HG03442 (cell line): ENCODE measurements at regions not wholly inside any gene's neighbourhood (a gene's known extent, or its start where the extent isn't known, plus 50 kb on each side); places are given as distances from the start of the nearest gene placed in this dataset.
"Not testable (repeated sequence)": the region's sequence is repeated elsewhere in the genome, so short reads cannot be mapped to it uniquely, and the experiment has no call there.

Source experiments
- ATAC-seq: cut with Tn5 transposase; IDR thresholded peaks from one replicate; pipeline ENCODE4 v1.9.1; 2021; ENCODE audit warnings: mild to moderate bottlenecking, moderate library complexity; ENCODE audit not compliant: unreplicated experiment

DNA sequence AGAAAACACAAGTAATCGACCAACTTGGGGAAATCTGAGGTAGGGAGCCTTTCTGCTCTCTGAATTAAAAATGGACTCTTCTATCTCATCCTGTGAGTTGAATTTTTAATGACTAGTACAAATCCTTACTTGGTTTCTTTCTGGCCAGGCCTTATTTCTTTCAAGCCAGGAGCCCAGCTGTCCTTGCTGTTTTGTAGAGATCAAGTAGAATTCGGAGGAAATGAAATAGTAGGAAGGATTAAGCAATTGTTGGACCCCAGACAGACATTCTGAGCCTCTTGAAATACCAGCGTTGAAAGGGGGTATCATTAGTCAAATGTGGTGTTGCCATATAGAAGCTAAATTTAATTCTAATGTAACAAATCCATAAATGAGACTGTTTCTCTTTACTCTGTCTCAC, 53.7 kb upstream of the SMIM15 start:
- no peak for ATAC-seq

DNA sequence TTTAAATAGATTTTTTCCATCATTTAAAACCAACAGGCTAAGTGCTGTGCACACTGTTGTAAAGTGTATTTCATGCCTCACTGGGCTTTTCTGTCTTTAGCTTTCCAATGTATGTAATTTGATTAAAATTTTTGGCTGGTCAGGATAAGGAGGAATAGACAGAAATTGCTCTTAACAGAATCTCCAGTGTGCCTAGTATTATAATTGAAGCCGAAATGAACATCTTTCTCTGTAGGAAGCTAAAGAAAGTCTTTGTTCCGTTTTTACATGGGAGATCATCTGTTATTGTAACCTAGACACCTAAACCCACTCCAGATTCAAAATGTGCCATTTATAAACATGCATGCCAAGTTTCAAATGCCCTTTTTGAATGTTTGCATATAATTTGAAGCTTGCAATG, 54.5 kb upstream of the SMIM15 start:
- no peak for ATAC-seq

DNA sequence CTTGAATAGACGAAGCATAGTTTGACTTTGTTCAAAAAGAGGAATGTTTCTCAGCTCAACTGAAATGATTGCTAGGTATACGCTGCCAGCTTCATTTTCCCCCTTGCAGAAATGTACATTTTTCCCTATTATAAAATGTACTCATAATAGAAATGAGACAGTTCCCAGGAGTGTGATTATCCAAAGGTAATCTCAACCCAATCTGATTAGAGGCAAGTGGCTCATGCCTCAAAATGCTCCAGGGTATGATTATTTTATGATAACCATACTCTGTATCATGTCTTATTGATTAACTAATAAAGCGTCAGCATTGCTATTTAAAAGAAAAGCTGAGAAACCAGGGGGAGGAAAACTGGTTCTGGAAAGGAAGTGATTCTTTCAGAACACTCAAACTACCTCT, 54.9 kb upstream of the SMIM15 start:
- ATAC-seq: no peak

DNA sequence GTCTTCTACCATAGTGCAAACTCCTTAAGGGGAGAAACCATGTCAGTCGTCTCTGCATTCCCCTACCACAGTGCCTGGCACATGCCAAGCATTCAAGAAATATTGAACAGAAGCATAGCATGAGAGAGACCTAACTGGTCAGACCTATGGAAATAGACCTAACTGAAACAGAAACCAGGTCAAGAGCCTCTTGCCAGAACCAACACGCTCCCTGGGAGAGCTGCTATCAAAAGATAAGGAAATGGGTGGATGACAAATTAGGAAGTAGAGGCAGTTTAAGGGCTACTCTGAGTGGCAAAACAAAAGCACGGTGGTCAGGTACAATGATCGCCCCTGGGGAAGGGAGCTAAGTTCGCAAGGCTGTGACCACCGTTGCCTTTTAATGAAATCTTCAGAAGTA, 66.0 kb upstream of the SMIM15 start:
- ATAC-seq: no peak

DNA sequence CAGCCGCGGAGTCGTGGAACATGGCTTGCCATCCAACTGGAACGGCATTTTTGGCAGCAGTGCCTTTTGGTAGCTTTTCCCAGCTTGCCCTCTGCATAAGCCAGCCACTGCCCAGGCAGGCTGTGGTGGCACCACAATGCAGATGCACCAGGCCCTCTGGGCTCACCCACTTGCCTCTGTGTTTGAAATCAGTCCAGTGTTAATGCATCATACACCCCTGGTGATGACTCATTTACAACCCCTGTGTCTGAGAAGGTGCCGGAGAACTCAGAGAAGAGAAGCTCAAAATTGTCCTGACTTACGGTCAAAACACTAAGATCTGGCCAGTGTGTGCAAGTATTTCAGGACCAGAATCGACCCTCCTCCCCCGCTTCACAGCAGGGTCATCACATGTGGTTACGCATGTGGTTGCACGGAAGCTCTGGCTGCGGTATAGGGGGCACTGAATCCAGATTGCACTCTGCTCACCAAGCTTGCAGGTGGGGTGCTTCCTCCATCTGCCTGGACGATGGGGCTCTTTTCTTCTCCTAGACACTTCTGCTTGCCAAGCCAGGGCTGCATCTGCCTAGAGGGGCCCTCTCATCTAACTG, 66.5 kb upstream of the SMIM15 start:
- peak; percentile 66 for ATAC-seq

DNA sequence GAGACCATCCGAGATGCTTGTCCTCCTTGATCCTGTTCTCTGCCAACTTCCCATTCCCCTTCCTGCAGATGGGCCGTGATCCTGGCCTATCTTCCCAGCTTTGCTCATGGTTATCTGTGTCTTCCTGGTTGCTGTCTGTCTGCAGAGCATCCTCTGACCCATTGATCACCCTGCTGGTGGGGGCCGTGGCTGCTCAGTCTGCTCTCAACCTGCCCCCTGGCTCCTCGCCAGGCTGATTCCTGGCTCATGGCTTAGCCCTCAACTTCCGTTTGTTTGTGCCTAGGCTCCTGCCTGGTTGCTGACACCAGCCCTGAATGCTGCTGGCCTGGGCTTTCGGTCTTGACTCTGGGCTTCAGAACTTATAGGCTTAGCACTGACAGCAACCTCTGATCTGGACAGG, 67.1 kb upstream of the SMIM15 start:
- no peak for ATAC-seq

DNA sequence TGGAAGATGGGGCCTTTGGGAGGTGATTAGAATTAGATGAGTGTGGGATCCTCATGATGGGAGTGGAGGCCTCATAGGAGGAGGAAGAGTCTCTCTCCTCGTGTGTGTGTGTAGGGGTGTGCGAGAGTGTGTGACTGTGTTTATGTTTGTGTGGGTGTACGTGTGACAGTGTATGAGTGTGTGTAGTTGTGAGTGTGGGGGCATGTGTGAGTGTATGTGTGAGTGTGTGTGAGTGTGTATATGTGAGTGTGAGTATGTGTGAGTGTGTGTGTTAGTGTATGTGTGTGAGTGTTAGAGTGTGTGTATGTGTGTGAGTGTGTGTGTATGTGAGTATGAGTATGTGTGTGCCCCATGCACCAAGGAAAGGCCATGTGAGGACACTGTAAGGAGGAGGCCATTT, 68.2 kb upstream of the SMIM15 start:
- ATAC-seq: no peak

DNA sequence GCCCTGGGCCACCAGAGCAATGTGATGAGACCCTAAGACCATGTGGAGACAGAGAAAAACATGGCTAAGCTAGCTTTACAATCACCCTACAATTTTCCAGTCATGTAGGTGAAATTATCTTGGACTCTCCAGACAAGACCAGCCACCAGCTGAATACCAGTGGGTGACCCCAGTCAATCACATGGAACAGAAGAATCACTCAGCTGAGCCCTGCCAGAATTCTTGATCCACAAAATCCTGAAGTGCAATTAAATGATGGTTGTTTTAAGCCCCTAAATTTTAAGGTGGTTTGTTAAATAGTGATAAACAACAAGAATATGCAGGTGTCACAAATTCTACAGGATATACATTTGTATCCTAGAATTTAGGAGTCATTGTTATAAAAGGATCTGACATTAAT, 69.5 kb upstream of the SMIM15 start:
- no peak for ATAC-seq

DNA sequence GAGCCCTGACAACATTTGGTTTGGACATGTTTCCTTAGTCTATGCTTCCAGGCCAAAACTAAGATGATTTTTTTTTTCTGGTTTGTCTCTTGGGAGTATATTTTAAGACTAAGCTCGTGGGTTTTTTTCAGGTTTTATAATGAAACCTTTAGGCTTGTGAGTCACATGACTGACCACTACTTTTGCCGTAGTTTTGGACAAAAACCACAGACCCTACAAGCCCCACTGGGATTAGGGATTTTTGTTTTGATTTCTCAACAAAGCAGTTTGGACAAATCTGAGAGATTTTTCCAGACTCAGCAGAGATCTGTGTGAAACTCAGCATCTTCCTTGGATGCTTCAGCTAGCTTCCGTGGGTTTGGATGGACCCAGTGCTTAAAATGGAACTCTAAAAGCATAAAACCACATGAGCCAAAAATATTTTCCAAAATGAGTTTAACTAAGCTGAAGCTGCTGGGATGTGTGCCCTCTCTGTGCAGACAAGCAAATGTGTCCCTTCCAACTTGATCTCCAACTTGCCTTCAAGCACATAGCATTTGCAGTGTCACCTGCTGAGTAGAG, 70.3 kb upstream of the SMIM15 start:
- ATAC-seq: no peak

DNA sequence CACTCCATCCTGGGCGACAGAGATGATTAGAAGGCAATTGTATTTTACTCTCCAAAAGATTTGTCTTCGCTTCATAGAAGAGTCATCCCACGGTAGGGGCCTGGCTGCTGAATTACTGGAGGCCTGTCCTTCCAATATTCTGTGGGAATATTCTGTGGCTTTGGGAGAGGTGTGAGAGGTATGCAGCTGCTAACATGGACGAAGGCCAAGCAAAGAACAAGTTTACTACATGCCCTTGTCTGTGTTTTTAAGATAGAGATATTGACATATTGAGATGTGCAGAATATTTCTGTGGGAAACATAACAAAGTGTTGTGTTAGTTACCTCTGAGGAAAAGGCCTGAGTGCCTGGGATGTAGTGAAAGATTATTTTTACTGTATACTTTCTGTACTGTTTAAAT, 71.8 kb upstream of the SMIM15 start:
- ATAC-seq: no peak

DNA sequence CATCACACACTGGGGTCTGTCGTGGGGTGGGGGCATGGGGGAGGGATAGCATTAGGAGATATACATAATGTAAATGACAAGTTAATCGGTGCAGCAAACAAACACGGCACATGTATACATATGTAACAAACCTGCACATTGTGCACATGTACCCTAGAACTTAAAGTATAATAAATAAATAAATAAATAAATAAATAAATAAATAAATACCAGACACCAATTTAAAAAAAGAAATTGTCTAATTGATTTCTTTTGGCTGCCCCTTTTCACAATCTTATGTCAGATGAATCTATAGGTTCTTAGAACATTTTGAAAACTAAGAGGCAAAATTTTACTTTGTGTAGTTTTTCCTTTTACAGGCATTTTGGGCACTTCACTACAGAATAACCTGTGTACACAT, 74.4 kb upstream of the SMIM15 start:
- not testable (repeated sequence) for ATAC-seq

DNA sequence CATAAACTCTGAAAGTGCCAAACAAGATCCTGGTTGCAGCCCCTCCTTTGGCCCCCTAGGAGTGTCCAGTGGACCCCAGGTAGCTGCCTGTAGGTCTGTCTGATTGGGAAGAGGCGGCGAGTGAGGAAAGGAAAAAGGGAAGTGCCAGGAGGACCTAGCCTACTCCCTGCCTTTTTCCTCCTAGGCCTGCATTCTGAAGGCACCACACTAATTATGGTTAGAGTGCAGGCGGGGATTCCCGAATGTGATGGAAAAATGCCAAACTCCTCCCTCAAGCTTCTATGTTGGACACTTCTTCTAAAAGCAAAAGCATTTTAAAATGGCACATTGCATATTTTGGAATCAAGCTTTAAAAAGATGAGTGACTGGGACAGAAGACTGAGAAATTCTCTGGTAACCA, 83.2 kb upstream of the SMIM15 start:
- ATAC-seq: no peak

DNA sequence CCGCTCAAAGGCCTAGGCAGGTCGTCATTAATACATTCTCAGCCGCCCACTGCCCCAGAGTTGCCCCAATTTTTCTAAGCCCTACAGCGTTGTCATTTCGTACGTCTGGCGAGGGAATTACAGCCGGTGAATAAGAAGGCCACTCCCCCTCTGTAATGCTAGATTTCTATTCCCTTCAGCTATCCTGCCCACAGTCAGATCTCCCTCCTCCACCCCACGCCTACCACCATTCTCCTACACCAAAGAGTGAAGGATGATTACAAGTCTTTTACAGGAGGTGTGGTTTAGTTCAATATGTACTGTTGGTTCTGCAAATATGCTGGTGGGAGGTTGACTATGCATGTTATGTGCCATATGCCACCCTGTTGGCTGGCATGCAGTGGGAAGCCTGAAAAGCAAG, 83.7 kb upstream of the SMIM15 start:
- no peak for ATAC-seq

DNA sequence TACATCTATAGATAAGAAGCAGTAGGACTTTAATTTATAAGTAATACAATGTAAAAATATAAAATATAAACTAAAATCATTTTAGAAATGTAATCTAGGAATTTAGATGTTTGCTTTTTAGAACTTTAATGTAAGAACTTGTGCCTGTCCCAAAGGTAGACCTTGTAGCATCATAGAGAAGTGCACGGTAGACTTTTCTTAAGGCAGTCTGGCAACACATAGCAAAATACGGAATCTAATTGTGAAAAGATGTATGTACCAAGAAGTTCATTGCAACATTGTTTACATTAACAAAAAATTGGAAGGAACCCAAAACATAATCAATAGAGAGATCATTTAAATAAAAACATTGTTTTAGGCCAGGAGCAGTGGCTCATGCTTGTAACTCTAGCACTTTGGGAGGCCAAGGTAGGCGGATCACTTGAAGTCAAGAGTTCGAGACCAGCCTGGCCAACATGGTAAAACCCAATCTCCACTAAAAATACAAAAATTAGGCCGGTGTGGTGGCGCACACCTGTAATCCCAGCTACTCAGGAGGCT, 84.6 kb upstream of the SMIM15 start:
- ATAC-seq: no peak

DNA sequence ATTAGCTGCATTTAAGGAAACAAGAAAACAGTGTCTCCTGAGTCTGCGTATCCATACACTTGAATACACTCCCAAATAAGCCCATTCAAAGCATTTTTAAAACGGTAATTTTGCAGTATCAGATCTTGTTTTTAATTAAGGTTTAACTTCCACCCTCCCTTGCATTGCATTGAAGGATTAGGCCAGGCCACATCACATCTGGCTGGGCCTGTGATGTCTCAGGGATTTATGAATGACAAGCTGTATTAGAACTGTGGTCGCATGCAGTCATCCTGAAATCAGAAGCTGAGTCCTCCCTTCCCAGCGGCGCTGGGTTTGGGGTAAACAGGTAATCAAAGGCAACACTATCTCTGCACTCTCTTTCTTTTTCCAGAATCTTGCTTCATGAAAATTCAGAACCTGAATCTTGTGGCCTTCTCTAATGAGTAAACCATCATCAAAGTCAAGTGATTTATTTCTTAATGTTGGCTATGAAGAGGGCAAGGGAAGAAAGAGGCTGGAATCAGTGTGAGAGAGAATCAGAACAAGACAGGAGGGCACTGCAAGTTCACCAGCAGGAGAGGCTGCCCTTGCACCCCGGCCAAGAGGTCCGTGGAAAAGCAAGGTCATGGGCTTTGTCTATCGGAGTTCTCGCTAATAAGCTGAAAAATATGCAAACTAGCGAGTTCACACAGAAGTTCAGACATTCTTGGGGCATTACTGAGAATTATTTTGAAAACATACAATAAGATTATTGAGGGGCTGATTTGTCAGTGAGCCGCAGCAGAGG, 80.0 kb upstream of the ZSWIM6 start:
- ATAC-seq: no peak

DNA sequence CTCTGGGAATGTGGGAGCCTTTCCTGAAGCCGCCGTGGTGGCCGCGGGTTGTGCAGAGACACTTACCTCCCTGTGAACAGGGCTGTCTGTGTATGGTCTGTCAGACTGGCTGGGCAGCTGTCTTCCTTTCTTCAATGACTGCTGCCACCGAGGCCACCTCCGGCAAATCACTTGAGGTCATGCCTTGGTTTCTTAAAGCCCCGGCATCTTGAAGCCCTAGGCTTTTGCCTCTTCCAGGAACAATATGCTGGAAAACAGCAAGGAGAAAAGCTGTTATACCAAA, 79.5 kb upstream of the ZSWIM6 start:
- ATAC-seq: no peak

DNA sequence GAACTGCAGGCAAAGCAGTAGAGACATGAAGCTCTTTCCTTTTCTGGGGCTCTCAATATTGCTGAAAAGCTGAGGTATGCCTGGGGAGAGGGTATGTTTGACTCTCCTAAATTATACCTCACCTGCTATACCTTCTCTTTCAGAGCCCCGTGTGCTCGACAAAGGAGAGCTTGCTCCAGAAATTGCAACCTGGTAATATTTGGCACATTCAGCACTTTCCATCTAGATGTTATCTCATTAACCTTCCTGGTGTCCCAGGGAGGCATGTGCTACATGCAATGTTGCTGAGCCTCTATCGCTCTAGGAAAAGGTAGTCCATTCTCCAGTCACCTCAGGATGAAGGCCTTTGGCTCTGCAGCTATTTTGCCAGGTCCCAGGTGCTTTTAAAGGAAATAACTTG, 78.5 kb upstream of the ZSWIM6 start:
- no peak for ATAC-seq

DNA sequence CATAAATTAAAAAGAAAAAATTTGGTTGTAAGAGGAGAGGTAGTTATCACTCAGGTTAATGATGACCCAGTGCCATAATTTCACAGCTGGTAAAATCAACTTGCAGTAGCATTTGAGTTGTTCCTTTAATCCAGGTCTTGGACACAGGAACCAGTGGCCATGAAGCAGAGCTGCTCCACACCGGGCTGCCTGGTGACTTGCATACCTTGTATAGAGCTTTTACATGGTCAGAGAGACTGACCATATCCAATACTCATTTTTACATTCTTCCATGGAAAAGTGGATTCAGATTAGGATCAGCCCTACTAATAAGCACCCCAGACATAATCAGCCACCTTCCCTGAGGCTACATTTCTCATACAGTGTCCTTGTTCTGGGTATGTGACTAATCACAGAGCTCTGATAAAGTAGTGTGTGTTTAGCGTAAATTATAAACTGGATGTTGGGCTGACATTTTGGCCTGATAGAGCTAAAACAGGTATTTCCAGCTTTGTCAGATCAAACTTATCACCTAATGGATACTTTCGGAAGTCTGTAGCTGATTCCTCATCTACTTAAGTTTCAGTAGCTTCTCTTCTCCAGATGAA, 77.0 kb upstream of the ZSWIM6 start:
- no peak for ATAC-seq

DNA sequence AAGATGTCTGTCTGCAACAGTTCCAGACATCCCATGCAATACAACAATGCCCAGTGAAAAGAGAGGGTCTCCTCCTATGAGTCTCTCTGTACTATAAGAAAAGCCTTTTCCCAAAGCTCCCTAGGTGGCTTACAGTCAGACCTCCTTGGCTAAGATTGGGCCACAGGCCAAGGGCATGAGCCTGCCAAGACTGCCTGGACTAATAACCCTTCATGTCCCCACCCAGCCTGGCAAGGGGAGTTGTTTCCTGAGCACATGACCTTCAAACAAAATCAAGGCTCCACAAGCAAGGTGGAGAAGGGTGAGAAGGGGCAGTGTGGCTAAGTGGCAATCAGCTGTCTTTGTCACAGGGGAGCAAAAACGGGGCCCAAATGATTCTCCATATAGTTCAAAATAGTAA, 75.6 kb upstream of the ZSWIM6 start:
- no peak for ATAC-seq

DNA sequence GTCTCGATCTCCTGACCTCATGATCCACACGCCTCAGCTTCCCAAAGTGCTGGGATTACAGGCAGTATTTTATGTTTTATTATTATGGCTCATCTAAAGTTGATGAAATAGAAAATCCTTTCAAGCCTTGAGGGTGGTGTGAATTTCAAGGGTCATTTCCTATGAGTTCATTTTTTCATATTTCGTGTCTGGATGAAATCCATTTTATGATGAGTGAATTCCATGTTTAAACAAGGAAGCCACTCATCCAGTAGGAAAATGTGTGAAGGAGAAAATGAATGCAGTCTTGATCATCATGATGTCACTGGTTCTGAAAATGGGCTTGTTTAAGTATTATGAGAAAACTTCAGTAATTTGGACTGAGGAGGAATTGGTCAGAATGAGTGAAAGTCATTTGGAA, 74.6 kb upstream of the ZSWIM6 start:
- no peak for ATAC-seq

DNA sequence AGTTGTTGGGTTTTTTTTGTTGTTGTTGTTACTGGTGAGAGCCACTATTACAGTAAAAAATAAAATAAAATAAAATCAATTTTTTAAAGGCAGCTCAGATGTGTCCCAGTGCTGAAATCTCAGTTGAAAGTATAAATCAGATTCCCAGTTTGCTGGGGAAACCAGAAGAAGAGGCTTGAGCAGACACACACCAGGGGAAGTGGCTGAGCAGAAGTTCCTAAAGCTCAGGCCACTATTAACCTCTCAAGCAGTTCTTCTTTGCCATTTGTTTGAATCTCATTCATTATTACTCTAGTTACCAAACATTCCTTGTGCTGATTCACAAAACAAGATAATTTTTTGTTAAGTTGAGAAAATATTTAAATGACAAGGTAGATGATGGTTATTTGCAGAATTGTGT, 70.9 kb upstream of the ZSWIM6 start:
- no peak for ATAC-seq

DNA sequence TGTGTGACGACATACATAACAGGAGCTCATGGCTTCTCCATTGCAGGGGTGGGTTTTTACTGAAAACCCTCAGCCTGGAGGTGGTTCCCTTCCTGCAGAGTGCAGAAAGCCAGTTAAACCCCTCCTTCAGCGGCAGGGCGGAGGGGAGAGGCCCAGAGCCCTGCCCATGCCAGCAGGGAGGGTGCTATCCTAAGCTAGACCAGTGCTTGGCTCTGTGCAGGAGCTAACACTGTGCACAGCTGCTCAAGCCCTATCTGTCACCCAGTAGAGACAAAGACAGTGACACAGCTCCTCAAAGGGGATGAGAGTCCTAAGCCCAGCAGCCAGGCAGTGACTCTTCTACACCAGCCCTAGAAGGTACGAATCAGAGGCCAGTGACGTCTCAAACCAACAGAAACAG, 70.0 kb upstream of the ZSWIM6 start:
- ATAC-seq: no peak
